Loucy (cell line): ENCODE measurements at regions not wholly inside any gene's neighbourhood (a gene's known extent, or its start where the extent isn't known, plus 50 kb on each side); places are given as distances from the start of the nearest gene placed in this dataset.

Source experiments
- H2AFZ ChIP-seq: fragments of 200-600 bp; sonication (generic); 2 replicates; pipeline ENCODE4 v1.6.0; 2016; ENCODE audit warnings: antibody characterized with exemption, mild to moderate bottlenecking, low read length, moderate library complexity
- H3F3A ChIP-seq: fragments of 200-600 bp; 2 replicates; pipeline ENCODE4 v1.6.0; 2016; ENCODE audit warnings: antibody characterized with exemption, low read depth, mild to moderate bottlenecking
- H3K27me3 ChIP-seq: fragments of 200-600 bp; sonication (generic); 2 replicates; pipeline ENCODE4 v1.6.1; 2014; ENCODE audit warnings: low read length, mild to moderate bottlenecking; ENCODE audit not compliant: insufficient read depth, poor library complexity, severe bottlenecking
- H3K36me3 ChIP-seq: fragments of 200-600 bp; sonication (generic); 2 replicates; pipeline ENCODE4 v1.6.1; 2016; ENCODE audit warnings: low read length; ENCODE audit not compliant: insufficient read depth
- H3K4me1 ChIP-seq: fragments of 200-600 bp; sonication (generic); 2 replicates; pipeline ENCODE4 v1.5.1; 2014; ENCODE audit warnings: low read length, mild to moderate bottlenecking; ENCODE audit not compliant: insufficient read depth, poor library complexity, severe bottlenecking
- H3K4me2 ChIP-seq: fragments of 200-600 bp; sonication (generic); 2 replicates; pipeline ENCODE4 v1.6.0; 2014; ENCODE audit warnings: antibody characterized with exemption, low read length, low read depth, mild to moderate bottlenecking; ENCODE audit not compliant: poor library complexity, severe bottlenecking
- H3K4me3 ChIP-seq: fragments of 200-600 bp; sonication (generic); 2 replicates; pipeline ENCODE4 v1.5.1; 2014; ENCODE audit warnings: low read length, mild to moderate bottlenecking, mixed read lengths; ENCODE audit not compliant: poor library complexity, severe bottlenecking
- H3K79me2 ChIP-seq: fragments of 200-600 bp; sonication (generic); 2 replicates; pipeline ENCODE4 v1.6.1; 2014; ENCODE audit warnings: low read length; ENCODE audit not compliant: insufficient read depth
- H3K9ac ChIP-seq: fragments of 200-600 bp; sonication (generic); 2 replicates; pipeline ENCODE4 v1.6.0; 2014; ENCODE audit warnings: mild to moderate bottlenecking, low read depth, low read length, moderate library complexity; ENCODE audit not compliant: poor library complexity, severe bottlenecking
- H3K9me2 ChIP-seq: fragments of 200-600 bp; sonication (generic); replicated peaks from 2 replicates; pipeline ENCODE4 v1.6.1; 2016; ENCODE audit warnings: low read depth, low read length, mixed read lengths
- H3K9me3 ChIP-seq: fragments of 200-600 bp; sonication (generic); 2 replicates; pipeline ENCODE4 v1.6.1; 2014; ENCODE audit warnings: mild to moderate bottlenecking, antibody characterized with exemption, low read length, low read depth; ENCODE audit not compliant: insufficient read depth
- H4K20me1 ChIP-seq: fragments of 200-600 bp; sonication (generic); 2 replicates; pipeline ENCODE4 v1.6.0; 2014; ENCODE audit warnings: antibody characterized with exemption, low read length, mild to moderate bottlenecking; ENCODE audit not compliant: insufficient read depth, poor library complexity, severe bottlenecking
- EZH2phosphoT487 ChIP-seq: fragments of 200-600 bp; IDR thresholded peaks from 2 replicates; pipeline ENCODE4 v1.6.1; 2018; ENCODE audit warnings: antibody characterized with exemption, mild to moderate bottlenecking, moderate library complexity, borderline replicate concordance
- TF ChIP-seq, protein P1 (sequence below): fragments of 200-600 bp; sonication (generic); conservative IDR thresholded peaks from 2 replicates; pipeline ENCODE4 v1.5.1; 2014; ENCODE audit warnings: mild to moderate bottlenecking, antibody characterized with exemption, low read length

GRCh38 chr12:65764325-65764724, 60.0 kb upstream of the HMGA2 start:
- Histone ChIP-seq H3K79me2 (no peaks in the 10 kb centered on the region), H3K36me3 (no peaks in the 10 kb centered on the region), H3K27me3 (no peaks in the 10 kb centered on the region), H4K20me1 (no peaks in the 10 kb centered on the region), H3K4me1 (no peaks in the 10 kb centered on the region), H3K4me3 (no peak overlapping the region), H3K9me2 (no peaks in the 10 kb centered on the region), H3K9me3 (no peaks in the 10 kb centered on the region), H3K9ac (no peak overlapping the region), H2AFZ (no peak overlapping the region), H3K4me2 (no peak overlapping the region), H3F3A (no peaks in the 10 kb centered on the region)
- no peak for TF ChIP-seq EZH2phosphoT487
- TF ChIP-seq, protein P1, sequence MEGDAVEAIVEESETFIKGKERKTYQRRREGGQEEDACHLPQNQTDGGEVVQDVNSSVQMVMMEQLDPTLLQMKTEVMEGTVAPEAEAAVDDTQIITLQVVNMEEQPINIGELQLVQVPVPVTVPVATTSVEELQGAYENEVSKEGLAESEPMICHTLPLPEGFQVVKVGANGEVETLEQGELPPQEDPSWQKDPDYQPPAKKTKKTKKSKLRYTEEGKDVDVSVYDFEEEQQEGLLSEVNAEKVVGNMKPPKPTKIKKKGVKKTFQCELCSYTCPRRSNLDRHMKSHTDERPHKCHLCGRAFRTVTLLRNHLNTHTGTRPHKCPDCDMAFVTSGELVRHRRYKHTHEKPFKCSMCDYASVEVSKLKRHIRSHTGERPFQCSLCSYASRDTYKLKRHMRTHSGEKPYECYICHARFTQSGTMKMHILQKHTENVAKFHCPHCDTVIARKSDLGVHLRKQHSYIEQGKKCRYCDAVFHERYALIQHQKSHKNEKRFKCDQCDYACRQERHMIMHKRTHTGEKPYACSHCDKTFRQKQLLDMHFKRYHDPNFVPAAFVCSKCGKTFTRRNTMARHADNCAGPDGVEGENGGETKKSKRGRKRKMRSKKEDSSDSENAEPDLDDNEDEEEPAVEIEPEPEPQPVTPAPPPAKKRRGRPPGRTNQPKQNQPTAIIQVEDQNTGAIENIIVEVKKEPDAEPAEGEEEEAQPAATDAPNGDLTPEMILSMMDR = no peak

- no peaks in the 10 kb centered on the region for H3K79me2 ChIP-seq
- no peaks in the 10 kb centered on the region for H3K36me3 ChIP-seq
- no peak overlapping the region for H3K4me3 ChIP-seq
- H3K27me3 ChIP-seq = no peaks in the 10 kb centered on the region
- H3K9me3 ChIP-seq = no peaks in the 10 kb centered on the region
- no peak overlapping the region for H3K4me2 ChIP-seq
- H3F3A ChIP-seq = no peaks in the 10 kb centered on the region
- H3K4me1 ChIP-seq = no peaks in the 10 kb centered on the region
- H3K9ac ChIP-seq = no peak overlapping the region
- TF ChIP-seq, protein P1 = no peak
- no peak for TF ChIP-seq EZH2phosphoT487
- H4K20me1 ChIP-seq = no peaks in the 10 kb centered on the region
- H3K9me2 ChIP-seq = no peaks in the 10 kb centered on the region
- H2AFZ ChIP-seq = no peak overlapping the region
Measured at GRCh38 chr12:65765436-65765813, 58.9 kb upstream of the HMGA2 start.

GRCh38 chr12:65769880-65770279, 54.4 kb upstream of the HMGA2 start:
- no peak overlapping the region for H2AFZ ChIP-seq

More at GRCh38 chr12:65769880-65770279, 54.4 kb upstream of the HMGA2 start:
- H3K9me3 ChIP-seq = no peaks in the 10 kb centered on the region
- H3K4me3 ChIP-seq = no peak overlapping the region
- H3K4me2 ChIP-seq = no peak overlapping the region
- H3F3A ChIP-seq = no peaks in the 10 kb centered on the region
- no peak overlapping the region for H3K9ac ChIP-seq
- H4K20me1 ChIP-seq = no peaks in the 10 kb centered on the region
- no peaks in the 10 kb centered on the region for H3K4me1 ChIP-seq
- TF ChIP-seq EZH2phosphoT487 = no peak
- TF ChIP-seq, protein P1 = no peak
- no peaks in the 10 kb centered on the region for H3K79me2 ChIP-seq
- no peaks in the 10 kb centered on the region for H3K9me2 ChIP-seq
- peaks cover 10% of the 10 kb centered on the region for H3K27me3 ChIP-seq
- H3K36me3 ChIP-seq = no peaks in the 10 kb centered on the region
